ENCODE measurements at regions not wholly inside any gene's neighbourhood (a gene's known extent, or its start where the extent isn't known, plus 50 kb on each side); places are given as distances from the start of the nearest gene placed in this dataset.

DNA sequence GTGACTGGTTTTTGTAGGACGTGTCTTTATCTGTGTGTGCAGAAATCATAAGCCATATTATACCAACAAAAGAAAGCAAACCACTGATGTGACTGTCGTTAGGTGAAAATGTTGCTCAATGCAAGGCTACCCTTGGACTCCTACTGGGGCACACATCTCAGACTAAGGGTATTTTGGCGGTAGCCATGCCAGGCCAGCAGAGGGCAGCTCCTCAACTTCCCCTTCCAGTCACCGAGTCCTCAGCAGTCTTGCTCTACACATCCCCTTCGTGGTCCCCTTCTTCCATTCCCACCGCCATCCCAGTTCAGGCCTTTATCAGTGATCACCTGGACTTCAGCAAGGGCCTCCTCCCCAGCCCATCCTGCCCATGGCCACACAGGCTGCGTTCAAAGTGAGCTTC, 113.7 kb upstream of the GGTLC1 start:
- TF ChIP-seq, protein P1, sequence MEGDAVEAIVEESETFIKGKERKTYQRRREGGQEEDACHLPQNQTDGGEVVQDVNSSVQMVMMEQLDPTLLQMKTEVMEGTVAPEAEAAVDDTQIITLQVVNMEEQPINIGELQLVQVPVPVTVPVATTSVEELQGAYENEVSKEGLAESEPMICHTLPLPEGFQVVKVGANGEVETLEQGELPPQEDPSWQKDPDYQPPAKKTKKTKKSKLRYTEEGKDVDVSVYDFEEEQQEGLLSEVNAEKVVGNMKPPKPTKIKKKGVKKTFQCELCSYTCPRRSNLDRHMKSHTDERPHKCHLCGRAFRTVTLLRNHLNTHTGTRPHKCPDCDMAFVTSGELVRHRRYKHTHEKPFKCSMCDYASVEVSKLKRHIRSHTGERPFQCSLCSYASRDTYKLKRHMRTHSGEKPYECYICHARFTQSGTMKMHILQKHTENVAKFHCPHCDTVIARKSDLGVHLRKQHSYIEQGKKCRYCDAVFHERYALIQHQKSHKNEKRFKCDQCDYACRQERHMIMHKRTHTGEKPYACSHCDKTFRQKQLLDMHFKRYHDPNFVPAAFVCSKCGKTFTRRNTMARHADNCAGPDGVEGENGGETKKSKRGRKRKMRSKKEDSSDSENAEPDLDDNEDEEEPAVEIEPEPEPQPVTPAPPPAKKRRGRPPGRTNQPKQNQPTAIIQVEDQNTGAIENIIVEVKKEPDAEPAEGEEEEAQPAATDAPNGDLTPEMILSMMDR (IDR thresholded peaks at IDR 0.05), result peak in 2 of 6 experiments; percentile 7 to 18
- TF ChIP-seq POLR2A (IDR thresholded peaks at IDR 0.05), result no peak

Measured in Peyer's patch (tissue), 4 donors.